ENCODE measurements at regions not wholly inside any gene's neighbourhood (a gene's known extent, or its start where the extent isn't known, plus 50 kb on each side); places are given as distances from the start of the nearest gene placed in this dataset.

GRCh38 chr10:78520737-78521430, 487.2 kb downstream of the RPS24 start:
- POLR2A ChIA-PET, result no interaction called here
- ATAC-seq (ENCODE audit: low read depth) (peak; percentile 95), DNase-seq (no peak)
- H3K4me3 Mint-ChIP-seq, result no peak overlapping the region
- H3K27me3 Mint-ChIP-seq, result no peaks in the 10 kb centered on the region
- H3K9me3 Mint-ChIP-seq, result no peaks in the 10 kb centered on the region
- peaks cover 13% of the 10 kb centered on the region for H3K4me1 Mint-ChIP-seq
- no peak overlapping the region for H3K27ac Mint-ChIP-seq
- no peaks in the 10 kb centered on the region for H3K36me3 Mint-ChIP-seq

GRCh38 chr10:78523453-78523852, 489.8 kb downstream of the RPS24 start:
- H3K36me3 Mint-ChIP-seq, result no peaks in the 10 kb centered on the region
- H3K27me3 Mint-ChIP-seq, result peaks cover 9% of the 10 kb centered on the region
- H3K9me3 Mint-ChIP-seq, result no peaks in the 10 kb centered on the region
- H3K4me1 Mint-ChIP-seq, result peaks cover 13% of the 10 kb centered on the region
- POLR2A ChIA-PET, result no interaction called here
- ATAC-seq (ENCODE audit: low read depth) (no peak), DNase-seq (no peak)
- no peak overlapping the region for H3K27ac Mint-ChIP-seq
- no peak overlapping the region for H3K4me3 Mint-ChIP-seq

DNA sequence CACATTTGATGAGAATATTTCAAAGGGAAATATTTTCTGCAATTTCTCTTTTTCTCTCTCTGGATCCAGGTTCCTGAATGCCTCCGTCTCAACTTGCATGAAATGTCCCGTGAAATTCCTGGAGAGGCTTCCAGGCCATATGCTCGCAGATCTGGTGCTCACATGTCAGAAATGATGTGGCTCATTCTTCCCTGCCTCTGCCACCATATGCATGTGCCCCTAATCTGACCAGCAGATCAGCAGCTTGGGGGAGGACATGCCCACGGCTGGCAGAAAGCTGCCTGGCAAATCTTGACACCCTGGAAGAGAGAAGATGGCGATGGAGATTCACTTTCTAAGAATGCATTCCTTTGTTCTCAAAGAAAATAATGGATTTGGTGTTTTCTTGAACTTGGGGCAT, 490.7 kb downstream of the RPS24 start:
- Mint-ChIP-seq H3K27ac (no peak overlapping the region), H3K4me3 (no peak overlapping the region), H3K4me1 (peaks cover 13% of the 10 kb centered on the region)

DNA sequence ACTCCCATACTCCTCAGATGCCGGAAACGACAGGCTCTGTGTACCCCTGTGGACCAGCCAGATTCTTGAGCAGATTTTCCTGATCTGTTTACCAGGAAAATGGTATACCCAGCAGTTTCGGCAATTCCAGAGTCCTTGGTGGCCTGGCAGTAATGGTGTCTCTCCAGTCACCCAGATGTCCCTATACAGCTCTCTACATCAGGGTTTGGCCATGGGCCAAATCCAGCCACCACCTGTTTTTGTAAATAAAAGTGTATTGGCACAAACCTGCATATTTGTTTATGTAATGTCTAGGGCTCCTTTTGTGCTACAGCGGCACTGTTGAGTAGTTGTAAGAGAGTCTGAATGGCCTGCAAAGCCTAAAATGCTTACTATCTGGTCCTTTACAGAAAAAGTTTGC, 491.3 kb downstream of the RPS24 start:
- POLR2A ChIA-PET, result no interaction called here
- H3K4me1 Mint-ChIP-seq, result peaks cover 13% of the 10 kb centered on the region

More for the DNA sequence above, 490.7 kb downstream of the RPS24 start:
- POLR2A ChIA-PET, result no interaction called here
- peaks cover 9% of the 10 kb centered on the region for H3K27me3 Mint-ChIP-seq
- H3K9me3 Mint-ChIP-seq, result no peaks in the 10 kb centered on the region
- ATAC-seq (ENCODE audit: low read depth), result no peak
- H3K36me3 Mint-ChIP-seq, result no peaks in the 10 kb centered on the region
- DNase-seq, result no peak

GRCh38 chr10:78526347-78526746, 492.7 kb downstream of the RPS24 start:
- no peak overlapping the region for H3K27ac Mint-ChIP-seq
- H3K27me3 Mint-ChIP-seq, result peaks cover 9% of the 10 kb centered on the region
- no peak for DNase-seq
- no peak for ATAC-seq (ENCODE audit: low read depth)
- H3K4me1 Mint-ChIP-seq, result peaks cover 4% of the 10 kb centered on the region
- H3K36me3 Mint-ChIP-seq, result no peaks in the 10 kb centered on the region
- POLR2A ChIA-PET, result no interaction called here
- H3K4me3 Mint-ChIP-seq, result no peak overlapping the region
- H3K9me3 Mint-ChIP-seq, result no peaks in the 10 kb centered on the region

More for the DNA sequence above, 491.3 kb downstream of the RPS24 start:
- Mint-ChIP-seq H3K36me3 (no peaks in the 10 kb centered on the region), H3K27ac (no peak overlapping the region), H3K9me3 (no peaks in the 10 kb centered on the region), H3K4me3 (no peak overlapping the region), H3K27me3 (peaks cover 9% of the 10 kb centered on the region)
- ATAC-seq (ENCODE audit: low read depth) (no peak), DNase-seq (no peak)

GRCh38 chr10:78527296-78527695, 493.6 kb downstream of the RPS24 start:
- DNase-seq, result no peak
- Mint-ChIP-seq H3K4me1 (peaks cover 4% of the 10 kb centered on the region), H3K4me3 (no peak overlapping the region), H3K9me3 (no peaks in the 10 kb centered on the region), H3K27ac (no peak overlapping the region), H3K27me3 (peaks cover 9% of the 10 kb centered on the region), H3K36me3 (no peaks in the 10 kb centered on the region)
- ATAC-seq (ENCODE audit: low read depth), result no peak
- POLR2A ChIA-PET, result no interaction called here

DNA sequence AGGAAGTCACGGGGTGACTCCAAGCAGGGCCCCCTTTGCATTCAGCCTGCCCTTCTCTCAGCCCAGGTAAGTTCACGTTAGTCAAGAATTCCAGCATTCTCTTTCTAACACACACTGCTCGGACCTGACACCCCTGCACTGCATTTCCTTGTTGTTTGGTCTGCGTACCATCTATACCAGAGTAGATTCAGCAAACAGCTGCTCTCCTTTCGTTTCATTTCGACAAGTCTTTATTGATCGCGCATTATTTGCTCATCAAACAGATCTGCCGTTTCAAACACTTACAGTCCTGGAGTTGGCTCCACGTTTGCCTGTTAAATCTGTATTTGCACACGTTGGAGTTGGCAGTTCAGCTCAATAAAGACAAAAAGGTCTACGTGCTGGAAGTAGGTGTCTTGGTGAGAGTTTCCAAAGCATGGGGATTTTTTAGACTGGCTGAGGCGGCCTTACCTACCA, 495.1 kb downstream of the RPS24 start:
- no peak overlapping the region for H3K27ac Mint-ChIP-seq
- H3K27me3 Mint-ChIP-seq, result peaks cover 9% of the 10 kb centered on the region
- DNase-seq (no peak), ATAC-seq (ENCODE audit: low read depth) (no peak)
- peaks cover 1% of the 10 kb centered on the region for H3K4me1 Mint-ChIP-seq
- POLR2A ChIA-PET, result no interaction called here
- no peaks in the 10 kb centered on the region for H3K36me3 Mint-ChIP-seq
- no peak overlapping the region for H3K4me3 Mint-ChIP-seq
- no peaks in the 10 kb centered on the region for H3K9me3 Mint-ChIP-seq

GRCh38 chr10:78529262-78529661, 495.6 kb downstream of the RPS24 start:
- DNase-seq, result no peak
- no peak overlapping the region for H3K27ac Mint-ChIP-seq
- H3K4me3 Mint-ChIP-seq, result no peak overlapping the region
- no peaks in the 10 kb centered on the region for H3K9me3 Mint-ChIP-seq
- no peaks in the 10 kb centered on the region for H3K36me3 Mint-ChIP-seq
- peaks cover 1% of the 10 kb centered on the region for H3K4me1 Mint-ChIP-seq
- ATAC-seq (ENCODE audit: low read depth), result no peak
- H3K27me3 Mint-ChIP-seq, result peaks cover 9% of the 10 kb centered on the region
- POLR2A ChIA-PET, result no interaction called here

GRCh38 chr10:78531088-78531487, 497.4 kb downstream of the RPS24 start:
- Mint-ChIP-seq H3K27me3 (peaks cover 9% of the 10 kb centered on the region), H3K4me1 (peaks cover 1% of the 10 kb centered on the region), H3K27ac (no peak overlapping the region), H3K9me3 (no peaks in the 10 kb centered on the region), H3K36me3 (no peaks in the 10 kb centered on the region), H3K4me3 (no peak overlapping the region)
- ATAC-seq (ENCODE audit: low read depth), result no peak
- POLR2A ChIA-PET, result no interaction called here
- no peak for DNase-seq

DNA sequence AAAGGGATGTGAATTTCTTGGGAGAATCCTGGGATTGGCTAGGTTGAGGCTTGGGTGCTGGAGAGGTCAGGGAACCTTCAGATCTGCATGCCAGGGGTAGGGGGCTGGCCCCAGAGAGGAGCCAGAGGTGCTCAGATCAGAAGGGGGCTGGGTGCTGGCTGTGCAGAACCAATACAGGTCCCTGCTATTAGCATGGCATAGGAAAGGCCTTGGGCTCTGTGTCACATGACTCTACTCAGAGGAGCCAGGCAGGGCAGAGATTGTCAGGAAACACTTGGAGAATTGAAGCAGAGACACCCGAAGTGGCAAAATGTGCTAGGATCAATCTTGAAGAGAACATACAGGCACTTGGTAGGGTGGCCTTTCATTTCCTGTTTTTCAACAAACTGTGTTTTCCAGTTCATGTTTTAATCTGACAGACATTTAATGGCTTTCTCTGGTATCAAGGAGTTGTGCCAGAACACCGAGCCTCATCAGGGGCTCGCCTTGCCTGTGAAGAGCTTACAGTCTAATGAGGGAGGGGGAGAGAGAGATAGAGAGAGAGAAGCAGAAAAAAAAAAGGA, 498.9 kb downstream of the RPS24 start:
- H3K4me3 Mint-ChIP-seq, result no peak overlapping the region
- H3K9me3 Mint-ChIP-seq, result no peaks in the 10 kb centered on the region
- H3K4me1 Mint-ChIP-seq, result peaks cover 1% of the 10 kb centered on the region
- H3K27ac Mint-ChIP-seq, result peak overlapping the region; percentile 19
- peaks cover 4% of the 10 kb centered on the region for H3K27me3 Mint-ChIP-seq
- no peaks in the 10 kb centered on the region for H3K36me3 Mint-ChIP-seq
- DNase-seq (no peak), ATAC-seq (ENCODE audit: low read depth) (no peak)
- POLR2A ChIA-PET, result no interaction called here

GRCh38 chr10:78533098-78533497, 499.4 kb downstream of the RPS24 start:
- peaks cover 1% of the 10 kb centered on the region for H3K4me1 Mint-ChIP-seq
- ATAC-seq (ENCODE audit: low read depth) (no peak), DNase-seq (no peak)
- no peaks in the 10 kb centered on the region for H3K36me3 Mint-ChIP-seq
- POLR2A ChIA-PET, result no interaction called here
- H3K27ac Mint-ChIP-seq, result no peak overlapping the region
- H3K9me3 Mint-ChIP-seq, result no peaks in the 10 kb centered on the region
- H3K4me3 Mint-ChIP-seq, result no peak overlapping the region
- no peaks in the 10 kb centered on the region for H3K27me3 Mint-ChIP-seq

DNA sequence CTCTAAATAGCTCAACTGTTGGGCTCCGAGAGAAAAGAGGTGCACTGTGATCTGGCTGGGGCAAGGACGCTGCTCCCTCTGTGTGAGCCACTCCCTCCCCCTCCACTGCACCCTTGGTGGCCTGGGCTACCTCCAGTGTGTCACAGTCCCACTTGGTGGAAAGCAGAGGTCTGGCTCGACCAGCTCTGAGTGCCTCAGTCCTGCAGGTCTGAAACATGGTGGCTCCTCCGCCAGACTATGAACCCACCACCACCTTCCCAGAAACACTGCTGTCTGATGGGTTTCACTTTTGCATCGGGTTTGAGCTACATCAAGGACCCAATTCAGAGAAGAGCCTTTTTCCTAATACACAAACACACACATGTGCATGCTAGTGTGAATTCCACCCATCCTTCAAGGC, 500.1 kb downstream of the RPS24 start:
- ATAC-seq (ENCODE audit: low read depth) (no peak), DNase-seq (no peak)
- Mint-ChIP-seq H3K27ac (no peak overlapping the region), H3K4me1 (peaks cover 1% of the 10 kb centered on the region), H3K4me3 (no peak overlapping the region), H3K36me3 (no peaks in the 10 kb centered on the region), H3K27me3 (no peaks in the 10 kb centered on the region), H3K9me3 (no peaks in the 10 kb centered on the region)
- POLR2A ChIA-PET, result no interaction called here

DNA sequence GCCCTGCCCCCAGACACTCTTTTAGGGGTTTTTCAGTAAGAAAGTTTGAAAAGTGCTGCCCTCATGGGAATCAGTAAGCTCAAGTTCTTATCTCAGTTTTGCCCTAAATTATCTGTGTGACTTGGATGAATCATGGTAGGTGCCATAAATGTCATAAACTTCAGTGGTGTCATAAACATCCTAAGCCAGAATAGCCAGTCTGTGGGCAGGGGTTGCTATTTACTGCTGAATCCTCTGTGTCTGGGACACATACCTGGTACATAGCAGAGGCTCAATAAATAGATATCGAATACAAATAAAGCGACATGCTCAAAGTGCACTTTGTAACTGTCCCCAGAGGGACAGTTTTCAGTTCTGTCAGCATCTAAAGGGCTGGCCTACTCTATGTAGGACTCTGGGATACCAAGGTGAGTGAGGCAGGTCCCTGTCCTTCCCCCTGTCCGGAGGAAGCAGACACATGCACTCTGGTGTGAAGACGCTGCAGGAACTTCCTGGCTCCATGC, 502.1 kb downstream of the RPS24 start:
- Mint-ChIP-seq H3K4me3 (no peak overlapping the region), H3K4me1 (peaks cover 1% of the 10 kb centered on the region), H3K27me3 (peaks cover 3% of the 10 kb centered on the region), H3K36me3 (no peaks in the 10 kb centered on the region), H3K27ac (no peak overlapping the region), H3K9me3 (no peaks in the 10 kb centered on the region)
- ATAC-seq (ENCODE audit: low read depth) (no peak), DNase-seq (no peak)
- POLR2A ChIA-PET, result no interaction called here

- ATAC-seq (ENCODE audit: low read depth) (no peak), DNase-seq (no peak)
- POLR2A ChIA-PET, result no interaction called here
- peaks cover 3% of the 10 kb centered on the region for H3K27me3 Mint-ChIP-seq
- peaks cover 2% of the 10 kb centered on the region for H3K9me3 Mint-ChIP-seq
- no peak overlapping the region for H3K4me3 Mint-ChIP-seq
- H3K36me3 Mint-ChIP-seq, result no peaks in the 10 kb centered on the region
- peaks cover 6% of the 10 kb centered on the region for H3K4me1 Mint-ChIP-seq
- H3K27ac Mint-ChIP-seq, result no peak overlapping the region
Measured at GRCh38 chr10:78537018-78537417, 503.4 kb downstream of the RPS24 start.
